Activated naive CD4-positive, alpha-beta T cell (primary cell): ENCODE measurements at regions not wholly inside any gene's neighbourhood (a gene's known extent, or its start where the extent isn't known, plus 50 kb on each side); places are given as distances from the start of the nearest gene placed in this dataset.

Source experiments
- DNase-seq, 4 experiments: peaks; one replicate each; lab custom pipeline; 2025; lab: John Stamatoyannopoulos, UW

DNA sequence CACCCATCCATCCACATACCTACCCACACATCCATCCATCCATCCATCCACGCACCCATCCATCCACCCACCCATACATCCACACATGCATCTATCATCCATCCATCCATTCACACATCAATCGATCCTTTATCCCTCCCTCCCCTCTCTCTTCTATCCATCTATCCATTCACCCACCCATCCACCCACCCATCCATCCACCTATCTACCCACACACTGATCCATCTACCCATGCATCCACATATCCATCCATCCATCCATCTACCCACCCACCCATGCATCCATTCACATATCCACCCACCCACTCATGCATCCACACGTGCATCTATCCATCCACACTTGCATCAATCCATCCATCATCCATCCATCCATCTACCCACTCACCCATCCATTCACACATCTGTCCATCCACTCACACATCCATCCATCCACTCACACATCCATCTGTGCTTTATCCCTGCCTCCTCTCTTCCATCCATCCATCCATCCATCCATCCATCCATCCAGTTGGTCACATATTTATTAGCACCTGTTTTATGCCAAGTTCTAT, 366.1 kb downstream of the CTTN start:
- no peak for DNase-seq

DNA sequence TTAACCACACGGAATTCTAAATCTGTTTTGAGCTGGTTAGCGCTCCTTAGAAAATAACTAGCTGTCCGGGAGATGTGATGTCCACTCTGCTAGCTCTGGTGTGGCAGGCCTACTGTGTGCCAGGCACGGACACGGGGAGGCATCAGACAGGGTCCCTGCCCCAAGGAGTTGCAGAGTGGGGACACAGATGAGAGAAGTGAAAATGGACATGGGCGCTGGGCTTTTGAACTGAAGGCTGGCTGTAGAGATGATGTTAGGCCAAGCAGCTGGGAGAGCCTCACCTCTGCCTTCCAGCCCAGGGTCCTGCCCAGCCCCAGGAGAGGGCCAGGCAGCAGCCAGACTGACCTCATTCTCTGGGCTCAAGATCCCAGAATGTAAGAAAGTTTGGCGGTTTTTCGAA, 368.6 kb downstream of the CTTN start:
- DNase-seq = no peak

DNA sequence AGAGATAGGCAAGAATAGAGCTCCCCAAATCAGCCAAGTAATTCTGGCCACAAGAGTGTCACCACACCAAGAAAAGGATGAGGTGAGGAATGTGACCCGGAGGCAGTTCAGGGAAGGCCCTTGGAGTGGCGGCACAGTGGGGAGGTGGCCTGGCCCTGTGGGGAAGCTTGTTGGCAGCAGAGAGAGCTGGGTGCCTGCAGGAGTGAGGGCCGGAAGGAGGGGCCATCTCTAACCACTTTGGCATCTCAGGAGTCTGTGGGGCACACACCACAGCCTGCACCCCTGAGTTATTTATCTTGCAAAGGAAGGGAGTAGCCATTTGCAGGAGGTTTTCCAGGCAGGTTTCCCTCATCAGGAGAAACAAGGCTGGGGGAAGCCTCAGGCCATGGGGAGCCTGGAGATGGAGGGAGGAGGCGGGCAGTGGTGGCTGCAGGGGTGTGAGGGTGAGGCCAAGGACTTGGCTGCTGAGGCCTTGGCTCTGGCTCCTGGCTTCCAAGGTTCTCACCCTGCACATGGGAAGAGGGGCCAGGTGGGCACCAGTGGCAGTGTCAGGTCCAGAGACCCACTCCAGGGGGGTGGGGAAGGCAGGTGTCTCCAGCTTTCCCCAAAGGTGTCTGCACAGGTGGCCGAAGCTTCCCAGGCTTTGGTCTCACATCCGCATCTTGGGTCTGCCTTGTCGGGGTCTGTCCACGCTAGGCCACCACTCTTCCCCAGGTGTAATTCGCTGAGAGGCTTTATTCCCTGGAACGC, 370.2 kb downstream of the CTTN start:
- no peak for DNase-seq

DNA sequence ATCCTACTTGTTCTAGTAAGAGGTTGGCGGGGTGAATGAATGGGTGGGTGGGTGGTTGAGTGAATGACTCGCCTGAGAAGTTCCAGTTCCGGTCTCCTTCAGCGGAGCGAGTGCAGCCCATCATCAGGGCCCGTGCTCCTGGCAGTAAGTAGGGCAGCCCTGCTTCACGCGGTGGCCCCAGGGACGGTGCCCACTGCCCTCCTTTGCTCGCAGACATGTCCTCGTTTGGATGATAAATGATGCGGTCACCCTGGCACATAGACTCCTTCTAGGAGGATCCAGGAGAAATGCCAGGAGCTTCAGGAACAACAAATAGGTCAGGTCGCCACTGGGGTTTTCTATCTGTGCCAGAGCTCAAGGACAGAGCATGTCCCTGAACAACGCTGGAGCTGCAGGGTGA, 370.8 kb downstream of the CTTN start:
- no peak for DNase-seq

DNA sequence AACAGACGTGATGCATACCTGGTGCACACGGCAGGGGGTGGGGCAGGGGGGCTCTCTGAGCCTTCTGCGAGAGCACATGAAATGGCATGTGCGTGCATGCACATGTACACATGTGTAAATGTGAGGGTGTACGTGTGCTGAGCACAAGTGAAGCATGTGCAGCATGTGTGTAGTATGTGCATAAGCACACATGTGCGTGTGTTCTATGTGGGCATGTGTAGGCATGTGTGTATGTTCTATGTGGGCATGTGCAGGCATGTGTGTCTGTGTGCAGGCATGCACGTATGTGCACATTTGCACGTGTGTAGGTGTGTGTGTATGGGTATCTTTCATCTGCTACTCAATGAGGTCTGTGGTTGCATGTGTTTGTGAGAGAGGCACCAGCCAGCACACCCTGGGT, 371.2 kb downstream of the CTTN start:
- no peak for DNase-seq

DNA sequence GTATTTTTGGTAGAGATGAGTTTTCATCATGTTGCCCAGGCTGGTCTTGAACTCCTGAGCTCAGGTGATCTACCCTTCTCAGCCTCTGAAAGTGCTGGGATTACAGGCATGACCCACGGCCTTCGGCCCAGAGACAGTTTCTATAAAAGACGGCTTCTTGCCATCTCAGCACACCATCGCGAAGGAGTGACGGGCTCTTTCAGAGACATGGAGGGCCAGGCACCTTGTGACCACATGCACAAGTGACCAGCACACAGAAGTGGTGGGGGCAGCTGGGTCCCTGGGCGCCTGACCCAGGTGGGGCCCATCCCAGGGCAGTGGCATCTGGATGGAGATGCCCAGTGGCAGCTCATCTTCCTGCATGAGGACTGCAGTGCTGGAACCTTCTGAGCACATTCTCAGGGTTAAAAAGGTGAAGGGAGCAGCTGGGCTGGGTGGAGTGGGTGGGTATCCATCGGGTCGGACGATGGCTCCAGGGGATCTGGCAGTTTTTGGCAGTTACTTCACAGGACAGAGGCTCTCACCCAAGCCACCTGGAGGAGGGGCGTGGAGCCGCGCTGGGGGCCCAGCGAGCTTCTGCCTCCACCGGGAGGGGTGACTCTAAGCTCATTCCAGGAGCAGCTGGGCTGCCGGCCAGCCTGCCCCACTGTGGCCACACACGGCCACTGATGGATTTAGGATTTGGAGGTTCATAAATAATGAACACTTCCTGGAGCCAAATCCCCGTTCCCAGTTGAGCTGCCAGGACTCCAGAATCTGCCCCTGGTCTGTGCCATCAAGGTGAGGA, 373.0 kb downstream of the CTTN start:
- no peak for DNase-seq

DNA sequence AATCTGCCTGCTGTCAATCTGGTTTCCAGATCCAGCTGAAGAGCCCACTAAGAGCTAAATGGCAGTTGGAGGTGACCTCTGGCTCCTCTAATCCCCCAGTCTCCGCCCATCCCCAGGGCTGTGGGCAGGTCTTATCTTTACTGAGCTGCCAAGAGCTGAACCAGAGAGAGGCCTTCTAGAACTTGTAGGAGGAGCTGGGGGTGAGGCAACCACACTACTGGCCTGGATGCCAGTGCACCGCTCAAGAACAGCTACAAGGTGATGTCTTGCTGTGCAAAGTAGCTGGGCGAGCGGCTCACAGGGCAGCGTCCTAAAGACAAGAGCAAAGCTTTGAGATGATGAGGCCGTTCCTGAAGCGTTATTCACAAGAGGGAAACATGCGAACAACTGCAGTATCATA, 374.6 kb downstream of the CTTN start:
- DNase-seq = no peak

DNA sequence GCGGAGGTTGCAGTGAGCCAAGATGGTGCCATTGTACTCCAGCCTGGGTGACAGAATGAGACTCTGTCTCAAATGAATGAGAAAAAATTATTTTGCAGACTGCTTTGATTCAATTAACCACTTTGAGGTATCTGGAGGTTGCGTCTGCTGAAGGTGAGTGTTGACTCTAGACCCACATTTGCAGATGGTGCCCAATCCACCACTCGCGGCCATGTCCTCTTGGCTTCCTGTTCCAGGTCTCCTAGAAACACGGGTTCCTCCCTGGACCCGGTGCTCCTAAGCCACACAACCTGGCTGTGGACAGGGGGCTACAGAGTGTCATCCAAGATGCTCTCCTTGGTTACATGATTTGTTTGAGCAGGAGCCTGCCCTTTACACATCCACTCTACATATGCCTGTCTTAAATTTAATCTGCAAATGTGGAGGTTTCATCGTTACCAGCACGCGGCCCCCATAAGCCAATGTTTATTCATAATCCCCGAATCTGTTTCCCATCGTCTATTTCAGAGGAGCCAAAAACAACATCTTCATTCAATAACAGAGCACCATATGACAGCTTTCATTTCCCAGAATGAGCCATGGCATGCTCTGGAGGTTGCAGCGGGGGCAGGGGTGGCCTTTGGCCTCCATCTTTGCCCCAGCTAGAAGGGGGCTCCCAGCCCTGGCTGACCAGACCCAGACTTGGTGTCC, 377.2 kb downstream of the CTTN start:
- DNase-seq = no peak

DNA sequence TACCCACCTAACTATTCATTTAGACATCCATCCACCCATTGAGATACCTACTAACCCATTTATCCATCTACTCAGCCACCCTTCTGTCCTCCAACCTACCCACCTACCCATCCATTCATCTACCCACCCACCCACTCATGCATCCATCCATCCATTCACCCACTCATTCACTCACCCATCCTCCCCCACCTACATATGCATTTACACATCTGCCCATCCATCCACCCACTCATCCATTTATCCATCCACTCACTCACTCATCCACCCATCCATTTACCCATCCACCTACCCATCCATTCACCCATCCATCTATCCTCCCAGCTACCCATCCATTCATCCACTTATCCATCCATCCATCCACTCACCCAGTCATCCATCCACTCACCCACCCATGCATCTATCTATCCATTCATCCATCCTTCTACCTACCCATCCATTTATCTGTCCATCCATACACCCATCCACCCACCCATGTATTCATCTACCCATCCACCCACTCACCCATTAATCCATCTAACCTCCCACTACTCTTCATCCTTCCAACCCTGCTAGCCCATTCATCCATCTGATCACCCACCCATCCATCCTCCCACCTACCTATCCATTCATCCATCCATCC, 378.7 kb downstream of the CTTN start:
- no peak for DNase-seq

DNA sequence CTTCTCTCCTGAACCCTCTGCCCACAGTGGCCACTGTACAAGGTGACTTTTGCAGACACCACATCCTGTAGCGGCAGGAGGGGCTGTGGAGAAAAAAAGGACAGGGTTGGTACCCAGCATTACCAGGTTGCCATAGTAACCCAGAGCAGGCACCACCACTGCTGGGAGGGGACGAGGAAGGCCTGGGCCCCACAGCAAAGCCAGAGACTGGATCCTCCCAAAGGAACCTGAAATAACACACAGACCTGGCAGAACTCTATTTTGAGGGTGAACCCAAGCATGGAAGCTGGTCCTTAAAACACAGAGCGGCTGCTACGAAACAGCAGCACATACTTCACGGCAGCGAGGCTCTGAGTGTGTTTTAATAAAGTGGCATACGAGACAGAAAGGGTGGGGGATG, 380.6 kb downstream of the CTTN start:
- no peak for DNase-seq

DNA sequence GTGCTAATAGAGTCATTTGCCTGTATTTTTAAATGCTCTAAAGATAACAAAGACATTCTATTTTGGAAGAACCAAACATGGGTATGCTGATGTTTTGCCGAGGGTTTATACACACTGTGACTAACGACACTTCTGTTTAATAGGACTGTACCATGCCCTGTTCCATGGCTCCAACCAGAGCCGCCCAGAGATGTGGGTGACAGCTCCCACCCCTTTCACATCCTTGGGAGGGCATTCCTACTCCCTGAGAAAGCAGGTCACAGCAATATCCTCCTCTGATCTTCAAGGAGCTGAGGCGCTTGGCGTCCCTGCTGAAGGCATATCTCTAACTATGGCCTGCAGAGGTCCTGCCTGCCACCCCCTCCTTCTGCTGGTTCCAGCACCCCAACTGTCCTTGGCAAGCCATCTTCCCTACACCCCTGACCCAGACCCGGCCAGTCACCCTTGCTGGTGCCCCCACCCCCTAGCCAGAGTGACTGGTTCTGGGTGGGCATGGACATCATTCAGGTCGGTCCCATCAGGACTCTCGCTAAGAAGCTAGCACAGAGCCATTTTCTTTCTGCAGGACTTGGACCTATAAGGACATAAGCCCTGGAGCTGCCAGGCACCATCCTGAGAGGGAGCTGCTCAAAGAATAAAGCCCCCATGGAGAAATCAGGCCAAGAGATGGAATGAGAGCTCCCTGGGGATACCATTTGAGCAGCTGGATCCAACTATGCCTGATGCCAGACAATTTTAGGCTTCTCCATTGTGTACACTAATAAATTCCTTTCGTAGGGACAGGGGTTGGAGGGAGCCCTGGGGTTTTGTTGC, 381.3 kb downstream of the CTTN start:
- no peak for DNase-seq

DNA sequence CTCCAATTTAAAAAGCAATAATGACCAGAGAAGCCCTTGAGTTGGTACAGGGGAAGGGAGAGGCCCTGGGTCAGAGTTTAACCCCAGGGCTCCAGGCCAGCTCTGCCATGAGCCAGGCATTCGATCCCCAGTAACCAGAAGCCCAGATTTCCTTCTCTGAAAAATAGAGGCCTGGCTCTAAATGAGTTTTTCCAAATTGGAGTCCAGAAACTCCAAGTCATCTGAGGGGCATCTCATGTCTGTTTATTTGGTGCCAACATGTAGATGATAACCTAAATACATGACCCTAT, 381.9 kb downstream of the CTTN start:
- no peak for DNase-seq

DNA sequence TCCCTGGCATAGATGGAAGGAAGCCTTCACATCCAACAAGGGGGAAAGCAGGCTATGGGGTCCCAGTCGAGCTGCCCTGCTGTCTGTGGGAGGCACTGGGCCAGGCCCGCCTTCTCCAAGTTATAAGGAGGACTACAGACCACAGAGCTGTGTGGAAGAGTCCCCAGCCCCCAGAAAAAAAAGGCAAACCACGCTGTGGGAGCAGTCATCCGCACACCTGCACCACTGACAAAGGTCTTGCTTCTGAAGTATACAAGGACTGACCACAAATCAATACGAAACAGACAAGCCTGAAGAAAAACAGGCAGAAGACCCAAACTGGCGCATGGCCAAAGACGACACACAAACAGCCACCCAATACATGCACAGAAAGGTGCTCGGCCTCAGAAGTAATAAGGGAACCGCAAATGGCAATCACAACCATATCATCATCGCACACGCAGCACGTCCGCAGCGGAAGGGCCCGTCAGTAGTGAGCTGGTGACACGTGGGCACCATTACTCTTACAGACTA, 384.1 kb downstream of the CTTN start:
- DNase-seq = no peak

DNA sequence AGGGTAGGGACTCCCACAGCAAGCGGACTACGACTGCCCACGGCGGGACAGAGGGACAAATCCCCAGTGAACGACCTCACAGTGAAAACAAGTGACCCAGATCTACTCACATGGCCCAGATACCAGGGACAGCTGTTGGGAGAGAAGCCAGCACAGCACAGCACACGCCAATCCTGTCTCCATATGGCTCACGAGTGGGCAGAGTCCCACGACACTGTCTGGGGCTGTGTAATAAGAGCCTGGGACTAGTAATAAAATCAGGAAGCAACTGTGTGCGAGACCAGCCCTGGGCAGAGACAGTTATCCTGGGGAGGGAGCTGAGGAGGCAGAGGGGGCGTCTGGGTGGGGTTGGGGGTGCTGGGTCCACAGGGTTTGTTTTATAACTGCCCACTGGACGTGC, 385.0 kb downstream of the CTTN start:
- DNase-seq = no peak

DNA sequence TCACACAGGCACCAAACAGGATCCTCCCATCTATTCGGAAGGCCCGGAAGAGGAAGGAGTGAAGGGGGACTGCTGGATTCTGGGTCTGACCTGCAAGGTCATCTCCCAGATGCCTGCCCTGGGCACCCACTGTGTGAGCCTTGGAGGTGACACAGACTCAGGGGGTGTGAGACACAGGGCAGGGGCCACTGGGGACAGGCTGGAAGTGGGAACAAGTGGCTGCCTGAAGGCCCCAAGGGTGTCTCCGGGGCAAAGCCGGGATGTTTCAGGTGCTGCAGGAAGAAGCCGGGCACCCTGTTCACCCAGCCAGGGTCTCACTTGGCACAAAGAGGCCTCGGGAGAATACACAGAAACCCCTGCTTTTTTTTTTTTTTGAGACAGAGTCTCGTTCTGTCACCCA, 385.5 kb downstream of the CTTN start:
- DNase-seq = no peak

DNA sequence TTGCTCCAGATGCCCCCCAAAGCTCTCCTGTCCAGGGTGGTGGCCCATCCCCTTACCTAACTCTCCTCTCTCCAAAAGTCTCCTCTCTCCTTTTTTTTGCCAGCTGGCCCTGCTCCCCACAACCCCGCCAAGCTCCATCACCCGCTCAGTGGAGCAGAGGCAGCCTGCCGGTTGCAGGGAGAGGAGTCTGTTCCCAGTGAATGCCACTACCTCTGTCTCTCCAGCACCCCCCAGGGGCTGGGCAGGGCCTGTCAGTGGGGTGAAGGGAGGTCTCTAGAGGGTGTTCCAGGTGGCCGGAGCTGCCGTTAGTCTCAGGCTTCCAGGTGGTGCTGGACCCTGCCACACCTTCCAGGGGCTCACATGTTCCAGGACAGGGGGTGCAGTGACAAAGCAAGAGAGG, 387.0 kb downstream of the CTTN start:
- no peak for DNase-seq

DNA sequence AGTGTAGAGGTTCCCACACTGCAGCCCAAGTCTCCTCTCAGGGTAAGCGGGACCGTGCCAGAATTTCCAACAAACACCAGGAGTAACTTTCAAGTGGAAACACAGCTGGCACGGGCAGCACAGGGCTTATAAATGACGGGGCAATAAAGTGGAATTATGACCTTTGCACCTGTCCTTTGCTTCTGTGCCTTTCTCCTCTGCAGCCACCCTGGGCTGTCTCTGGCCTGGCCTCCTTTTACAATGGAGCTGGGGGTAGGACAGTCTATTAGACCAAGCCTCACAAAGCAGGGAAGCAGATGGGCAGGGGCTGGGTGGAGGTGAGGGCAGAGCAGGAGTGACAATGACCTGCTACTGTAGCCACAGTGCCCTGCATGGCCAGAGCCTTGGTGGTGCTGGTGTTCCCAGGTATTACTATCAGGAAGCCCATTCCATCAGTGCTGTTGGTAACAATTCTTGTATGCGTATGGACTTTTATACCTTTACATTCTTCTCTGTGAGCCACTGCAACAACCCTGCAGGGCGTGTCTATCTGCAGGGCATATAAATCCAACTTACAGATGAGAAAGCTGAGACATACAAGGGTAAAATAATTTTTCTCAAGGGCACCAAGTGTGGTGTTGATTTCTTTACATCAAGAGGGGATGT, 387.8 kb downstream of the CTTN start:
- DNase-seq = no peak

DNA sequence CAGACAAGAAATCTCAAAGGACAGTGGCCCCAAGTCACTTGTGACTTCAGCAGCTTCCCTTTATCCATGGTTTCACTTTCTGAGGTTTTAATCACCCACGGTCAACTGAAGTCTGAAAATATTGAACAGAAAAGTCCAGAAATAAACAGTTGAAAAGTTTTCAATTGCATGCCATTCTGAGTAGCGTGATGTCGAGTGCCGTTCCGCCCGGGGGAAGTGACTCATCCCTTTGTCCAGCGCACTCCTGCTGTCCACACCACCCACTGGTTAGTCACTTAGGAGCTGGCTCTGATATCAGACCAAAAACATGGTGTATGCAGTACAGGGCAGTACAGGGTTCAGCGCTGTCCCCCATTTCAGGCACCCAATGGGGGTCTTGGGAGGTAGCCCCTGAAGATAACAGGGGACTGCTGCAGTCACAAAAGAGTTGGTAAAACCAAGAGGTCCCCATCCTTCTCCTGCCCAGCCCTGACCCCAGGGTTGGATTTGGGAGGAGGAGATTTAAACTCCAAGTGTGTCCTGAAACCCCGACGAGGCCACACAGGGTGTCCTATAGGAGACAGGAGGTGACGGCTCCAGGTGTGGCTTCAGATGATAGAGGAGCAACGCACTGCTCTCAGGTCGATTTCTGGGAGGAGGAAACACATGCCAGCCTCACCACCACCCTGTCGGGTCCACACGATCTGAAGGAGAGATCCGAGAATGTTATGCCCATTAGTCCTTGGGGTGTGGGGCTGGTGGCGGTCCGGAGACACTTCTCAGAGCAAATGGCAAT, 390.1 kb downstream of the CTTN start:
- no peak for DNase-seq

DNA sequence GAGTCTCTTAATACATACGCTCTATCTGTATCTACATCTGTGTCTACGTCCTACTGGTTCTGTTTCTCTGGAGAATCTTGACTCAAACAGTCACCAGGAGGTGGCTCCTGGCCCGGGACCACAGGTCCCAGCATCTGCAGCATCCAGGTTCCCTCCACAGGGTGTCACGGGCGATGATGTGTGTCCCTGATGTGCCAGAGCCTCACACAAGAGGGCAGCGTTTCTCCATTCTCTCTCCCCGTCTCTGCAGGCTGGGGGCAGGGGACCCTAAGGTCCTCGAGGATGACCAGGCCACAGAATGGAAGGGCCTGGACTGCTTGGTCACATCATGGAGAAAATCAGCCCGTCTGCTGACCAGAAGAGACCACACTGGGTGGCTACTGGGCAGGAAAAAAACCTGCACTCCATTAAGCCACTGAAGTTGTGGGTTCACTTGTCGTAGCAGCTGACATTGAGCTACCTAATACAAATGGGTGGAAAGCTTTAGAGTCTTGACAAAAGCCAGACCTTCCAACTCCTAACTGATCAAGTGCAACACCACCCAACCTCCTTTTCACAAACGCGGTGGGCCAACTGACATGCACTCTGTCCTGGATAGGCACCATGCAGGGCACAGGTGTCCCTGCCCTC, 392.5 kb downstream of the CTTN start:
- DNase-seq = no peak
